VCaP (cell line): ENCODE measurements at regions not wholly inside any gene's neighbourhood (a gene's known extent, or its start where the extent isn't known, plus 50 kb on each side); places are given as distances from the start of the nearest gene placed in this dataset.

Source experiments
- H3K27ac ChIP-seq: fragments of 450-650 bp; 2 replicates; pipeline ENCODE4 v1.5.1; 2017
- TF ChIP-seq, protein P1 (sequence below): fragments of 450-650 bp; conservative IDR thresholded peaks from 2 replicates; pipeline ENCODE4 v1.5.1; 2017; ENCODE audit warnings: mild to moderate bottlenecking, moderate library complexity

DNA sequence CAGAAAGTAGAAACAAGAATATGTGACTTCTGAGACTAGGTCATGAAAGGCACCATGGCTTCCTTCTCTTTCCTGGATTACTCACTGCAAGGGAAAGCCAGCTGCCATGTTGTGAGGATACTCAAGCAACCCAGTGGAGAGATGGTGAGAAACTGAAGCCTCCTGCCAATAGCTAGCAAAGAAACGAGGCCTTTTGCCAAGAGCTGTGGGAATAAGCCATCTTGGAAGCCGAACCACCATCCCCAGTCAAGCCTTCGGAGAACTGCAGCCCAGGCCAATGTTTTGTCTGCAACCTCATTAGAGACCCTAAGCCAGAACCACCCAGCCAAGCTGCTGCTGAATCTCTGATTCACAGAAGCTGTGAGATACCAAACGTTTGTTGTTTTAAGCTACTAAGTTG, 104.7 kb upstream of the CRHR1 start:
- TF ChIP-seq, protein P1, sequence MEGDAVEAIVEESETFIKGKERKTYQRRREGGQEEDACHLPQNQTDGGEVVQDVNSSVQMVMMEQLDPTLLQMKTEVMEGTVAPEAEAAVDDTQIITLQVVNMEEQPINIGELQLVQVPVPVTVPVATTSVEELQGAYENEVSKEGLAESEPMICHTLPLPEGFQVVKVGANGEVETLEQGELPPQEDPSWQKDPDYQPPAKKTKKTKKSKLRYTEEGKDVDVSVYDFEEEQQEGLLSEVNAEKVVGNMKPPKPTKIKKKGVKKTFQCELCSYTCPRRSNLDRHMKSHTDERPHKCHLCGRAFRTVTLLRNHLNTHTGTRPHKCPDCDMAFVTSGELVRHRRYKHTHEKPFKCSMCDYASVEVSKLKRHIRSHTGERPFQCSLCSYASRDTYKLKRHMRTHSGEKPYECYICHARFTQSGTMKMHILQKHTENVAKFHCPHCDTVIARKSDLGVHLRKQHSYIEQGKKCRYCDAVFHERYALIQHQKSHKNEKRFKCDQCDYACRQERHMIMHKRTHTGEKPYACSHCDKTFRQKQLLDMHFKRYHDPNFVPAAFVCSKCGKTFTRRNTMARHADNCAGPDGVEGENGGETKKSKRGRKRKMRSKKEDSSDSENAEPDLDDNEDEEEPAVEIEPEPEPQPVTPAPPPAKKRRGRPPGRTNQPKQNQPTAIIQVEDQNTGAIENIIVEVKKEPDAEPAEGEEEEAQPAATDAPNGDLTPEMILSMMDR, result no peak
- no peak overlapping the region for H3K27ac ChIP-seq

DNA sequence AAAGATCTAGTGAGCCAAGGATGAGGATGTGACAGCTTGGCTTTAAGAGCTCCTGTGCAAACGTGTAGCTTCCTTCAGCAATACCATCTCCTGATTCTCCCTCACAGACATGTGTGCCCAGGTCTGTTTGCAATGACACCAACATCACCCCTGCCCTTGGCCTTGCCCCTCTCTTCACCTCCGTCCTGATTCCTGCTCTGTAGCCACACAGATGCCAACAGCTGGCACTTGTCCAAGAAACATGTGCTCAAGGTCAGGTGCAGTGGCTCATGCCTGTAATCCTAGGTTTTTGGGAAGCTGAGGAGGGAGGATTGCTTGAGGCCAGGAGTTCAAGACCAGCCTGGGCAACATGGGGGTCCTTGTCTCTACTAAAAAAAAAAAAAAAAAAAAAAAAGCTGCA, 103.8 kb upstream of the CRHR1 start:
- TF ChIP-seq, protein P1, result no peak
- no peak overlapping the region for H3K27ac ChIP-seq

DNA sequence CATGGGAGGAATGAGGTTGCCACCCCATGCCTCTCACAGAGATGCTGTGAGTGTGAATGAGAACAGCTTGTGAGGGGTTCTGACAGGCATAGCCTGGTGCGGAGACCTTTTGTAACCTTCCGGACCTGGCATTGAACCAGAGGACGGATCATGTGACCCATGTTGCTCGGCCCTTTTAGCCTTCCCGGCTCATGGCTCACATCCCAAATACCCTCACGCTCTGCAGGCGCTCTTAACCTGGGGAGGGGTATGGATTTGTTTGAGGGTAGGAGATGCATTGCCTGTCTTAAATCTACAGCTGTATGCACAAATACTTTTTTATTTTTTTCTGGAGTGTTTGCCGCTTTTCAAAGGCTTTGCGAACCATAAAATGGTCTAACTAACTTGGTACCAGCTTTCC, 102.4 kb upstream of the CRHR1 start:
- TF ChIP-seq, protein P1, result no peak
- no peak overlapping the region for H3K27ac ChIP-seq

DNA sequence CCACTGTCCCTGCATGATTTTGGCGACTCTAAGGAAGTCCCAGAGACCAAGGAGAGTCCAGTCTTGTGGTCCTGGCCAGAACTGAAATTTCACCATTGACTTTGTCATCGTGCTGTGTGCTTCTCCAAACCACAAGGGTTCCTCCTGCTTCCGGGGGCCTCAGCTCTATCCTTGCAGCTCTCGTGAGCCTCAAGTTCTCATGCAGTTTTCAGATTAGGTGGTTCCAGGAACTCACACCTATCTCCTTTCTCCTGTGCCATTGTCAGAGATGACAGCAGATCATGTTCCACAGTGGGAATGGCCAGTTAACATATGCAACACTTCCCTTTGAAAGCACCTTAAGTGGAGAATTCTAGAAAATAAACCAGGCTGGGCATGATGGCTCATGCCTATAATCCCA, 97.9 kb upstream of the CRHR1 start:
- TF ChIP-seq, protein P1, result no peak
- H3K27ac ChIP-seq, result no peak overlapping the region

DNA sequence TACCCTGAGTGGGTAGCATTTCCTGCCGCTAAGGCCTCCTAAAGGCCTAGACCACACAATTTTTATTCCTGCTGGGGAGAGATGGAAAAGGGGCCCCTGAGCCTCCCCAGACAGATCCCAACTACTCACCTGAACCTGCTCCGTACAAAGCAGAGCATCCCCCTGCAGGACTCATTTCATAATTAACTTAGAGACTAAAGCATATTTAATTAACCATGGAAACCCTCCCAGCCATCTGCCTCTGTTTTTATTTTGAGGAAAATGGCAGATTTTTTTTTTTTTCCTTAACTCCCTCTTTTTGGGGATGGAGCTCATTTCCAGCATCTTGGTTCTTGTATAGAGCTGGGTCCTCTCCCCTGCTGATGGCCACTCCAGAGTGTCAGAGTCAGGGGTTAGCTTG, 96.5 kb upstream of the CRHR1 start:
- TF ChIP-seq, protein P1, result no peak
- no peak overlapping the region for H3K27ac ChIP-seq

DNA sequence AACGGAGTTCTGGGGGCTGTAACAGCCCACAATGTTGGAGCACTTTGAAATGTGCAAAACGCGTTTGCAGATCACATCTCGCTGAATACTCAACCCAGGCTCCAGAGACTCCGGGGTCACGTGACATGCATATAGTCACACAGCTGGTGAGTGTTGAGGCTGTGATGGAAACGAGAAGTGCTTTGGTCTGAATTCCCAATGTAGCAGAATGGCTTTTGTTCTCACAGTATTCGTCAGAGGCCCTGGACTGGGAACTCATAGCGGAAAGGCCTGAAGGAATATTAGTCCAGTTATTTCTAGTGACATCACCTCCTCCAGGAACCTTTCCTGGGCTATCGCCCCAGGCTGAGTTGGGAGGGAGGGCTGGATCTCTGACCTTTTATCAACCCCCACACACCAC, 95.8 kb upstream of the CRHR1 start:
- H3K27ac ChIP-seq, result no peak overlapping the region
- TF ChIP-seq, protein P1, result no peak

DNA sequence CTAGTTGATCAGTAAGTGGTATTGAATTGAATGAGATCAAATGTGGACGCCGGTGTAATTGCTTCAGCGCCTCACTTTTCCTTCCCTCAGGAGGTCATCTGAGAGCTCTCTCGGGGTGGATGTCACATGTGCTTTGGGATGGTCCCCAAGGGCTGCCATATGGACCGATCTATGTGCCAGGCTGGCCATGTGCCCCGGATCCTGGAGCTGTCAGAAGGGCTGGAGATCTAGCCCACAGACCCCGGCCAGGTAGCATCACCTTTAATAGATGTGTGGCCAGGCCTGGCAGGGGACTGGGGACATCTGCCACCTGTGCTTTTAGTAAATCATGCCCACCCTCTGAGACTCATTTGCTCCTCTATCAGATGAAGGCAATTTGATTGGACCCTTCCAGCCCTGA, 95.3 kb upstream of the CRHR1 start:
- TF ChIP-seq, protein P1, result no peak

DNA sequence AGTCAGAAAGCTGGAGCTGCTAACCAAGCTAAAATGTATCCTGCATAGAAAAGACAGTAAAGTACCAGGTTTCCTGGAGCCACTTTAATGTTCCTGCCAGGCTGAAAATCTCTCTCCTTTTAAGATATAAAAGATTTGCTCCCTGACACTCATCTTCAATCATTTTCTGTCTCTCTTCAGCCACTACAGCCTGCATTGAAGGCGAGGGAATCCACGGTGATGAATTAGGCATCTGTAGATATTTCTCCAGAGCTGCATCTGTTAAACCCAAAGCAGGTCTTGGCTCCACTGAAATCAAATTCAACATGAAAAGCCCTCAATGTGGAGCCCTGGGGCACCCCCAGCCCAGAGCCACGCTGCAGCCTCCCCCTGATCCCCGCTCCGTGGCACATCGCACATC, 94.7 kb upstream of the CRHR1 start:
- no peak overlapping the region for H3K27ac ChIP-seq
- TF ChIP-seq, protein P1, result no peak

More for the DNA sequence above, 95.3 kb upstream of the CRHR1 start:
- H3K27ac ChIP-seq, result no peak overlapping the region
